ENCODE measurements at regions not wholly inside any gene's neighbourhood (a gene's known extent, or its start where the extent isn't known, plus 50 kb on each side); places are given as distances from the start of the nearest gene placed in this dataset.

- H3K4me3 ChIP-seq (replicated peaks; ENCODE audit: low read depth, low read length) = no peak overlapping the region
- no peak for DNase-seq (ENCODE audit: extremely low read depth, low read depth)
- peak; percentile 6 for TF ChIP-seq CTCF (IDR thresholded peaks at IDR 0.05; ENCODE audit: low read depth, low read length, missing control alignments)
Measured at GRCh38 chr1:115463347-115463746, 125.3 kb upstream of the NGF start.

- TF ChIP-seq CTCF (IDR thresholded peaks at IDR 0.05; ENCODE audit: low read depth, low read length, missing control alignments) = no peak
- H3K4me3 ChIP-seq (replicated peaks; ENCODE audit: low read depth, low read length) = no peak overlapping the region
- DNase-seq (ENCODE audit: extremely low read depth, low read depth) = no peak
Measured at GRCh38 chr1:115462566-115463076, 124.6 kb upstream of the NGF start.

- no peak overlapping the region for H3K4me3 ChIP-seq (replicated peaks; ENCODE audit: low read depth, low read length)
- no peak for TF ChIP-seq CTCF (IDR thresholded peaks at IDR 0.05; ENCODE audit: low read depth, low read length, missing control alignments)
- no peak for DNase-seq (ENCODE audit: extremely low read depth, low read depth)
Measured at GRCh38 chr1:115461526-115461925, 123.5 kb upstream of the NGF start.

GRCh38 chr1:115459161-115459560, 121.1 kb upstream of the NGF start:
- TF ChIP-seq CTCF (IDR thresholded peaks at IDR 0.05; ENCODE audit: low read depth, low read length, missing control alignments) = no peak
- no peak overlapping the region for H3K4me3 ChIP-seq (replicated peaks; ENCODE audit: low read depth, low read length)
- DNase-seq (ENCODE audit: extremely low read depth, low read depth) = no peak

GRCh38 chr1:115458426-115459114, 120.5 kb upstream of the NGF start:
- TF ChIP-seq CTCF (IDR thresholded peaks at IDR 0.05; ENCODE audit: low read depth, low read length, missing control alignments) = no peak
- H3K4me3 ChIP-seq (replicated peaks; ENCODE audit: low read depth, low read length) = no peak overlapping the region
- no peak for DNase-seq (ENCODE audit: extremely low read depth, low read depth)

- no peak overlapping the region for H3K4me3 ChIP-seq (replicated peaks; ENCODE audit: low read depth, low read length)
- no peak for TF ChIP-seq CTCF (IDR thresholded peaks at IDR 0.05; ENCODE audit: low read depth, low read length, missing control alignments)
- DNase-seq (ENCODE audit: extremely low read depth, low read depth) = no peak
Measured at GRCh38 chr1:115457289-115457688, 119.2 kb upstream of the NGF start.
